Choroid plexus epithelial cell (primary cell): ENCODE measurements at regions not wholly inside any gene's neighbourhood (a gene's known extent, or its start where the extent isn't known, plus 50 kb on each side); places are given as distances from the start of the nearest gene placed in this dataset.

Source experiments
- DNase-seq: peaks from one replicate; pipeline ENCODE4 v3.0.0-alpha.2; 2010; ENCODE audit warnings: low read depth
- H3K4me3 ChIP-seq: 2 replicates; pipeline ENCODE4 v1.5.1; 2011; ENCODE audit warnings: low read depth, mild to moderate bottlenecking, control low read depth, low read length, moderate library complexity
- TF ChIP-seq, protein P1 (sequence below): conservative IDR thresholded peaks from 2 replicates; pipeline ENCODE4 v1.5.1; 2011; ENCODE audit warnings: low read depth, mild to moderate bottlenecking, control low read depth, inconsistent platforms, low read length, moderate library complexity

DNA sequence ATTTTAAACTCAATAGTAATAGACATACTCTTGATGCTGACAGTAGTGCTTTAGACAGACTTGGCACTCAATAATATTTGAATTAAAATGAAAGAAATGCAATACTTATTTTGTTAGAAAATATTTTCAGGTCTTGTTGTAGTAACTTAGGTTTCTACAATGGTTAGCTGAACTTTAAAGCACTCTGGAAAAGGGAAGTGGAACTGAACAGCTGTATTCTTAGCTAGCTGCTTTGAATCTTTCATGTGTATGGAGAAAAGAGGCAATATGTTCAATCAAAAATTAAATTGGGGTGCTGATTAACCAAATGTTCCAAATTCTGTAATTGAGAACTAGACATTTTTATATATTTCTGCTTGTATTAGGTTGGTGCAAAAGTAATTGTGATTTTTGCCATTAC is 517.9 kb upstream of the RAG2 start:
- no peak overlapping the region for H3K4me3 ChIP-seq
- TF ChIP-seq, protein P1, sequence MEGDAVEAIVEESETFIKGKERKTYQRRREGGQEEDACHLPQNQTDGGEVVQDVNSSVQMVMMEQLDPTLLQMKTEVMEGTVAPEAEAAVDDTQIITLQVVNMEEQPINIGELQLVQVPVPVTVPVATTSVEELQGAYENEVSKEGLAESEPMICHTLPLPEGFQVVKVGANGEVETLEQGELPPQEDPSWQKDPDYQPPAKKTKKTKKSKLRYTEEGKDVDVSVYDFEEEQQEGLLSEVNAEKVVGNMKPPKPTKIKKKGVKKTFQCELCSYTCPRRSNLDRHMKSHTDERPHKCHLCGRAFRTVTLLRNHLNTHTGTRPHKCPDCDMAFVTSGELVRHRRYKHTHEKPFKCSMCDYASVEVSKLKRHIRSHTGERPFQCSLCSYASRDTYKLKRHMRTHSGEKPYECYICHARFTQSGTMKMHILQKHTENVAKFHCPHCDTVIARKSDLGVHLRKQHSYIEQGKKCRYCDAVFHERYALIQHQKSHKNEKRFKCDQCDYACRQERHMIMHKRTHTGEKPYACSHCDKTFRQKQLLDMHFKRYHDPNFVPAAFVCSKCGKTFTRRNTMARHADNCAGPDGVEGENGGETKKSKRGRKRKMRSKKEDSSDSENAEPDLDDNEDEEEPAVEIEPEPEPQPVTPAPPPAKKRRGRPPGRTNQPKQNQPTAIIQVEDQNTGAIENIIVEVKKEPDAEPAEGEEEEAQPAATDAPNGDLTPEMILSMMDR = no peak
- DNase-seq = no peak

DNA sequence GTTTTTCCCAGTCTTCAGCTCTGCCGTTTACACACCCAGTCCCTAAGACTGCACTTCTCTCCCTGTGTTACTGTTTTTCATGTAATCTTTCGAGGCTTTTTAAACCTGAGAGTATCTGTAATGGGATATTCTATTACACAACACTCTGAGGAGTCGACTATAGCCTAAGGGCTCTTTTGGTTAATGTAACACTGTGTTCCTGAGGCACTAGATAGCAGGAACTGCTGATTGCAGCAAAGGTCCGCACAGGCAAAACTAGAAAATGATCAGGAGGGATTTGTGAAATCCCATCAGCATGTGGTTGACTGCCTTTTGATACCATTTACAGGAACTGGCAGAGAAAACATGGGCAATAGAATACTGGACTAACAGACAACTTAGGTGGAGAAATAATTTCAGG is 512.3 kb upstream of the RAG2 start:
- DNase-seq = no peak
- H3K4me3 ChIP-seq = no peak overlapping the region
- TF ChIP-seq, protein P1 = no peak

DNA sequence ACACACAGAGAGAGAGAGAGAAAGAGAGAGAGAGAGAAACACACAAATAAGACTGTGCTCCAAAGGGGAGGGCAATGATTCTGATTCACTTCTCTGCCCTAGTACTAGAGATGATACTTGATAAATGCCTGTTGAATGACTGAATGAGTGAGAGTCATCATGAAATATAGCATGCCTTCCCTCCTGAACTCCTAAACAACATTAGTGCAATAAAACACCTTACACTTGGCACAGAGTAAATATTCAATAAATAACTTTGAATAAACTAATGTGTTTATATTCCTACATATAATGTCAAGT is 511.2 kb upstream of the RAG2 start:
- DNase-seq = no peak
- H3K4me3 ChIP-seq = no peak overlapping the region
- TF ChIP-seq, protein P1 = no peak

DNA sequence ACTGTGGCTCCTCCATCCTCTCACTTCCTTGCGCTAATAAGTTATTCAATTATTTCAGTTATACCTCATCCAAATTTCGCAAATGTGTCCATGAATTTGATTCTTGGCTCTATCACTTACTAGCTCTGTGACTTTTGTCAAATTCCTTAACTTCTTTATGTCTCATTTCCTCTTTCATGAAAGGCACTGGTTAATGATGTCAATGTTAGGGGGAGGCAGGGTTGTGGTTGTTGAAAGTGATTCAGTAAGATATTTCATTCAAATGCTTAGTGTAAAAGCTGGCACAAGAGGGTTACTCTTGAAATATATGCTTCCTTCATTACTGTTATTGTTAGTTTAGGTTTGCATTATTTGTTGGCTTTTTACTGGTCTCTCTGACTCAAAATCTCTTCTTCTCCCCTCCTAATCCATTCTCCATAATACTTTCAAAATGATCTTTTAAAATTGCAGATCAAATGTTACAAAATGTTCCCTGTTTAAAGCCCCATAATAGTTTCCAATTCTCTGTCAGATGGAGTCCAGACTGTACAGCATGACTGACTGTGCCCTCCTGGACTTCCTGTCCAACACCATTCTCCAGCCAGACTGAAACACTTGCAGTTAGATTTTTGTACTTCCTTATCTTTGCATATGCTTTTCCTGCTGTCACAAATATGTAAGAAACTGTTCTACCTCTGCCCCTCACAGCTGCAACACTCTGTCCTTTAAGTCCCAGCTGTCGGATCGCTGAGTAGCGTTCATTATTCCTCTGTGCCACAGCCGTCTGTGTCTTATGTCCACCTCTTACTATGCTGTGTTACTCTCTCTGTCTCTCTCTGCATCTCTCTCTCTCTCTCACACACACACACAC is 510.6 kb upstream of the RAG2 start:
- DNase-seq = peak; percentile 0
- no peak overlapping the region for H3K4me3 ChIP-seq
- TF ChIP-seq, protein P1 = no peak

DNA sequence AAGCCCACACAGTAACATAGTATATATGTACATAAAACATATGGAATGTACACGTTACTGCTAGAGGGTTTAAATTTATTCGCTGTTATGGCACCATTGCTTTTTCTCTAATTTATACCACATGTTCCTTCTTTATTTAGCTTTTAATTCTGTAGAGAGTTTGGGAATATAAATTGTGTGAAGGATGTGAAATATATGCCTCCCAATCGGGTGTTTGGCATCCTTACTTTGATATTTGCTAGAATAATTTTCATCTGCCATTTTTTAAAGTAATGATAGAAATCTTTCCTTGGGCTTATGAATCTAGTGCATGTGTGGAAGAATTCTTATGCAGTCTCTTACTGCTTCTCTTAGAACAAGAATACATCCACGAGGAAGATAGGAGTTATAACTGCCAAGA is 509.8 kb upstream of the RAG2 start:
- no peak overlapping the region for H3K4me3 ChIP-seq
- TF ChIP-seq, protein P1 = no peak
- DNase-seq = no peak

DNA sequence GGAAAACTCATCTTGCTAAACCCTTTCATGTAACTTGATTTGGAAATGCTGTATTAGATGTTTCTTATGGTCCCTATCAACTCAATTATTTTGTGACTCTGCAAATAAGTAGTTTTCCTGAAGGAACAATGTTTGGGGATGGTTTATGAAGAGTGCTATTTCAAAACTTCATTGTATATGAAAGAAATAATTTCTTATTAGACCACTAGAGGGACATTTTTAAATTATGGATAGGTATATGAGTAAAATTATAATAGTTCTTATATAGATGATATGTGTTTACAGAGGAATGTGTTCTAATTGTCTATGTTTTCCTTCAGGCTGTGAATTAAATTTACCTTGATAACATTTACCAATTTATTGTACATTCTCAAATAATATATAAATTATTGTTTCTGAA is 509.4 kb upstream of the RAG2 start:
- TF ChIP-seq, protein P1 = no peak
- DNase-seq = no peak
- H3K4me3 ChIP-seq = no peak overlapping the region

DNA sequence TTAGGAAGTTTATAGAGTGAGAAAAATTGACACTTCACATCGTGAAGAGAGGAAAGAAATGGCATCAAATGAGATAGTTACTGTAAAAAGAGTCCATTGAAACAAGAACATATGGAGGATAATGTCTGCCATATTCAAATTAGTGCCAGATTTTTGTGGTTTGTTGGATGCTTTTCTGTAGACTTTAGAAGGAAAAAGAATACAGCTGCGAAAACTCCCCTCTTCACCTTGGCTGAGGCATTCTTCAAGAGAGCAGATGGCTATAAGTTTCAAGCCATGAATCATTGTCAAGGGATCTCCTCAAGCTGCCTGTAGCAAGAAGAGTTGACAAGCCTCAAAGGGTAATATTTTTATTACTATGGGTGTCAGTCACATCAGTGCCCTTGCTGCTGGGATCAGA is 507.4 kb upstream of the RAG2 start:
- TF ChIP-seq, protein P1 = no peak
- H3K4me3 ChIP-seq = no peak overlapping the region
- no peak for DNase-seq
